H1 (cell line): ENCODE measurements at regions not wholly inside any gene's neighbourhood (a gene's known extent, or its start where the extent isn't known, plus 50 kb on each side); places are given as distances from the start of the nearest gene placed in this dataset.
A peak's percentile ranks its signal among the peaks of the same experiment; 100 is the strongest.

Experiments used
- CTCF ChIA-PET: fragments of 300-600 bp; sonication (Branson Sonifier 250); formaldehyde crosslinking; loops from one replicate; lab custom pipeline; 2021; ENCODE audit not compliant: partially characterized antibody; lab: Charles Lee
- POLR2A ChIA-PET: fragments of 300-600 bp; sonication (Branson Sonifier 250); formaldehyde crosslinking; loops from one replicate; lab custom pipeline; 2021; ENCODE audit warnings: inconsistent platforms; ENCODE audit not compliant: partially characterized antibody; lab: Charles Lee
- DNase-seq, 2 experiments: peaks; one replicate each; pipeline versions ENCODE4 v3.0.0 to v3.0.0-alpha.2; 2010 to 2022; ENCODE audit warnings: low spot score in 2 of 2, low read depth in 1 of 2, mixed read lengths in 1 of 2
- FAIRE-seq: peaks from 2 replicates; lab custom pipeline; 2011; peaks lifted over from hg19 to GRCh38; lab: Jason Lieb, UNC
- H2AFZ ChIP-seq: 2 replicates; pipeline ENCODE4 v1.8.1; 2012; ENCODE audit warnings: low read length, inconsistent platforms
- H2AK5ac ChIP-seq: 2 replicates; pipeline ENCODE4 v1.6.1; 2013; ENCODE audit warnings: low read depth, low read length
- H2BK120ac ChIP-seq: replicated peaks from 2 replicates; pipeline ENCODE3; 2013; ENCODE audit warnings: low read depth, low read length, inconsistent platforms
- H2BK12ac ChIP-seq: 2 replicates; pipeline ENCODE4 v1.6.1; 2013; ENCODE audit warnings: low read depth, low read length
- H2BK15ac ChIP-seq: 2 replicates; pipeline ENCODE4 v1.6.1; 2013; ENCODE audit warnings: low read length
- H2BK20ac ChIP-seq: 2 replicates; pipeline ENCODE4 v1.6.1; 2013; ENCODE audit warnings: low read length
- H2BK5ac ChIP-seq: 2 replicates; pipeline ENCODE4 v1.6.1; 2013; ENCODE audit warnings: low read depth, low read length
- H3K14ac ChIP-seq: 2 replicates; pipeline ENCODE4 v1.6.1; 2013; ENCODE audit warnings: inconsistent platforms; ENCODE audit not compliant: insufficient read length
- H3K18ac ChIP-seq: 2 replicates; pipeline ENCODE4 v1.6.1; 2013; ENCODE audit warnings: low read length; ENCODE audit errors: extremely low read depth
- H3K23ac ChIP-seq: 2 replicates; pipeline ENCODE4 v1.6.1; 2013; ENCODE audit warnings: inconsistent platforms; ENCODE audit not compliant: insufficient read length
- H3K23me2 ChIP-seq: 2 replicates; pipeline ENCODE4 v1.6.1; 2013; ENCODE audit warnings: low read depth, low read length
- H3K27ac ChIP-seq: 2 replicates; pipeline ENCODE4 v1.6.1; 2011; ENCODE audit warnings: low read depth, low read length, inconsistent platforms
- H3K27me3 ChIP-seq, 4 experiments: replicated peaks in 1 of 4; 1 replicate in 1 of 4; 2 replicates in 3 of 4; pipeline versions ENCODE4 v1.6.1 to v1.8.1; 2011 to 2013; ENCODE audit warnings: low read length in 3 of 4, mild to moderate bottlenecking in 3 of 4, inconsistent platforms in 2 of 4, mixed read lengths in 2 of 4, moderate library complexity in 1 of 4; ENCODE audit not compliant: control insufficient read depth in 3 of 4, insufficient read depth in 3 of 4; ENCODE audit errors: extremely low read depth in 1 of 4
- H3K36me3 ChIP-seq, 4 experiments: 2 replicates each; pipeline versions ENCODE4 v1.6.1 to v1.8.1; 2011 to 2013; ENCODE audit warnings: mild to moderate bottlenecking in 4 of 4, low read length in 3 of 4, moderate library complexity in 2 of 4, control low read depth in 1 of 4, inconsistent platforms in 1 of 4; ENCODE audit not compliant: insufficient read depth in 4 of 4, control insufficient read depth in 2 of 4
- H3K4ac ChIP-seq: replicated peaks from 2 replicates; pipeline ENCODE3; 2013; ENCODE audit warnings: low read length, low read depth, mixed read lengths, inconsistent platforms; ENCODE audit not compliant: insufficient read length
- H3K4me1 ChIP-seq, 4 experiments: replicated peaks in 1 of 4; 1 replicate in 1 of 4; 2 replicates in 3 of 4; pipeline versions ENCODE4 v1.6.1 to v1.8.1; 2011 to 2013; ENCODE audit warnings: low read length in 3 of 4, inconsistent platforms in 2 of 4, mixed read lengths in 1 of 4; ENCODE audit not compliant: insufficient read depth in 4 of 4, control insufficient read depth in 3 of 4
- H3K4me2 ChIP-seq, 2 experiments: 2 replicates each; pipeline versions ENCODE4 v1.6.1 to v1.8.1; 2011 to 2013; ENCODE audit warnings: low read depth in 2 of 2, low read length in 2 of 2, control low read depth in 1 of 2, inconsistent platforms in 1 of 2, mild to moderate bottlenecking in 1 of 2; ENCODE audit not compliant: insufficient read depth in 1 of 2
- H3K4me3 ChIP-seq, 4 experiments: fragments of 200-600, 300-600 bp in 1 of 4; sonication (generic), shearing (Covaris generic), sonication (Bioruptor Twin) in 1 of 4; 2 replicates each; pipeline versions ENCODE4 v1.5.1 to v1.8.1; 2011 to 2016; ENCODE audit warnings: low read length in 4 of 4, low read depth in 3 of 4, control low read depth in 2 of 4, inconsistent platforms in 2 of 4, mild to moderate bottlenecking in 2 of 4, mixed read lengths in 1 of 4, moderate library complexity in 1 of 4; ENCODE audit not compliant: insufficient read depth in 2 of 4; ENCODE audit errors: extremely low read depth in 1 of 4
- H3K56ac ChIP-seq: replicated peaks from 2 replicates; pipeline ENCODE3; 2013; ENCODE audit warnings: low read depth, mild to moderate bottlenecking, mixed read lengths, low read length, inconsistent platforms; ENCODE audit not compliant: insufficient read length
- H3K79me1 ChIP-seq: 2 replicates; pipeline ENCODE4 v1.6.1; 2013; ENCODE audit warnings: low read depth, low read length, control low read depth
- H3K79me2 ChIP-seq, 2 experiments: 2 replicates each; pipeline versions ENCODE4 v1.6.1 to v1.8.1; 2012 to 2013; ENCODE audit warnings: low read length in 2 of 2, mild to moderate bottlenecking in 2 of 2, inconsistent platforms in 1 of 2; ENCODE audit not compliant: insufficient read depth in 2 of 2, control insufficient read depth in 1 of 2
- H3K9ac ChIP-seq, 4 experiments: replicated peaks in 1 of 4; 1 replicate in 1 of 4; 2 replicates in 3 of 4; pipeline versions ENCODE4 v1.6.1 to v1.8.1; 2011 to 2013; ENCODE audit warnings: low read depth in 3 of 4, low read length in 3 of 4, control low read depth in 2 of 4, mild to moderate bottlenecking in 2 of 4, moderate library complexity in 2 of 4, inconsistent platforms in 1 of 4; ENCODE audit errors: extremely low read depth in 1 of 4
- H3K9me3 ChIP-seq, 2 experiments: 2 replicates each; pipeline versions ENCODE4 v1.6.1 to v1.8.1; 2012 to 2013; ENCODE audit warnings: mild to moderate bottlenecking in 2 of 2, moderate library complexity in 2 of 2, control low read depth in 1 of 2, inconsistent platforms in 1 of 2, low read depth in 1 of 2, low read length in 1 of 2, mixed read lengths in 1 of 2; ENCODE audit not compliant: insufficient read depth in 2 of 2
- H4K20me1 ChIP-seq, 2 experiments: replicated peaks in 1 of 2; 2 replicates each; pipeline versions ENCODE3 to v1.8.1; 2011 to 2013; ENCODE audit warnings: inconsistent platforms in 2 of 2, low read length in 2 of 2, mild to moderate bottlenecking in 1 of 2; ENCODE audit not compliant: insufficient read depth in 2 of 2, control insufficient read depth in 1 of 2
- H4K5ac ChIP-seq: 2 replicates; pipeline ENCODE4 v1.6.1; 2013; ENCODE audit warnings: low read length, low read depth, mixed read lengths, inconsistent platforms; ENCODE audit not compliant: insufficient read length
- H4K8ac ChIP-seq: 2 replicates; pipeline ENCODE4 v1.8.0; 2013; ENCODE audit warnings: mild to moderate bottlenecking, moderate library complexity, low read length, inconsistent platforms; ENCODE audit not compliant: insufficient read depth; ENCODE audit errors: extremely low read depth
- H4K91ac ChIP-seq: replicated peaks from 2 replicates; pipeline ENCODE3; 2013; ENCODE audit warnings: low read length, mixed read lengths, inconsistent platforms; ENCODE audit not compliant: insufficient read length
- RFX5 ChIP-seq: IDR thresholded peaks from 2 replicates; pipeline ENCODE4 v1.6.1; 2011; ENCODE audit warnings: low read depth, low read length, improper control_type of control experiment, borderline replicate concordance
- TEAD4 ChIP-seq: IDR thresholded peaks from 2 replicates; pipeline ENCODE4 v1.6.1; 2012; ENCODE audit warnings: low read depth, low read length, inconsistent platforms, mixed read lengths
- WGBS, 2 experiments: shearing (Covaris generic) in 1 of 2; methylation state at CpG; one replicate each; pipeline versions ENCODE4 v1.1.6 to v1.1.7; 2013 to 2015; ENCODE audit warnings: low lambda C conversion rate in 2 of 2, mixed read lengths in 2 of 2, inconsistent platforms in 1 of 2, low coverage in 1 of 2, missing lambda C conversion rate in 1 of 2; ENCODE audit not compliant: insufficient replicate concordance in 2 of 2, insufficient coverage in 1 of 2, insufficient read length in 1 of 2; ENCODE audit errors: extremely low coverage in 1 of 2, missing lambda C conversion rate in 1 of 2; 5-methylcytosine and 5-hydroxymethylcytosine counted together

DNA sequence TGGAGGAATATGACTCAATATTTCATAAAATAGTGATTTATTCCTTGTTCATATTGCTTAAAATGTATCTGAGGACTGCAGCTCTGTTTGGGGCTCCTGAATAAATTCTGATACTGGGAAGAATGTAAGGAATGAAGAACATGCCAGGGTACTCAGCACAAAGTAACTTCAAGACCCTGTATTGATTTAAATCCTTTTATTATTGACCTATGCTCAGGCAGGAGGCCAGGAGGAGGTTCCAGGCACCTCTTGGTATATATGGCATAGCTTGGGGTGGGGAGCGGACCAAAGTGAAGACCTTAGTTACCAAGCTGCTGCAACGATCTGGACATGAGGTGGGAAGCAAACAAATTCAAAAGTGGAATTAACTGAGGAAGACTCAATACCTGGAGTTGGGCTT is 142.8 kb upstream of the PEX5L start:
- no peak overlapping the region for H3K4me3 ChIP-seq
- ChIA-PET POLR2A (no interaction called here), CTCF (no interaction called here)
- H3K9me3 ChIP-seq, result no peaks in the 10 kb centered on the region
- FAIRE-seq (no peak), DNase-seq (no peak)
- no peaks in the 10 kb centered on the region for H3K23me2 ChIP-seq
- H4K20me1 ChIP-seq, result no peaks in the 10 kb centered on the region
- H2BK5ac ChIP-seq, result no peak overlapping the region
- WGBS, 2 experiments, result 76% methylated on average over 2 of the region's 2 CpGs; no CpG with 5 or more reads in 1 of the 2 experiments
- no peaks in the 10 kb centered on the region for H3K79me2 ChIP-seq
- no peak overlapping the region for H3K27ac ChIP-seq
- H3K23ac ChIP-seq, result no peak overlapping the region
- H2BK15ac ChIP-seq, result no peak overlapping the region
- no peak overlapping the region for H3K4ac ChIP-seq
- H3K9ac ChIP-seq, result no peak overlapping the region
- no peaks in the 10 kb centered on the region; a peak in 1 of 8 replicates for H3K36me3 ChIP-seq
- H2BK20ac ChIP-seq, result no peak overlapping the region
- no peak overlapping the region for H3K18ac ChIP-seq
- H4K91ac ChIP-seq, result no peak overlapping the region
- H3K14ac ChIP-seq, result no peak overlapping the region
- H3K4me2 ChIP-seq, result peak overlapping the region in 1 of 2 experiments; percentile 19; a peak in 2 of 4 replicates
- no peak for TF ChIP-seq RFX5
- TF ChIP-seq TEAD4, result peak; percentile 41; the same call in 1 of the 2 replicates
- H4K8ac ChIP-seq, result no peak overlapping the region
- H3K27me3 ChIP-seq, result no peaks in the 10 kb centered on the region
- H3K4me1 ChIP-seq, result peaks cover 0 to 9% (median 4%) of the 10 kb centered on the region in 4 experiments; a peak in 3 of 7 replicates
- no peak overlapping the region for H2AK5ac ChIP-seq
- H4K5ac ChIP-seq, result no peak overlapping the region
- H3K56ac ChIP-seq, result no peak overlapping the region
- H2AFZ ChIP-seq, result no peak overlapping the region
- no peak overlapping the region for H2BK12ac ChIP-seq
- H2BK120ac ChIP-seq, result no peak overlapping the region
- H3K79me1 ChIP-seq, result no peaks in the 10 kb centered on the region
